HS-5 (cell line): ENCODE measurements at regions not wholly inside any gene's neighbourhood (a gene's known extent, or its start where the extent isn't known, plus 50 kb on each side); places are given as distances from the start of the nearest gene placed in this dataset.

Source experiments
- DNase-seq: peaks from one replicate; pipeline ENCODE4 v3.0.0-alpha.2; 2012; ENCODE audit warnings: low read depth

DNA sequence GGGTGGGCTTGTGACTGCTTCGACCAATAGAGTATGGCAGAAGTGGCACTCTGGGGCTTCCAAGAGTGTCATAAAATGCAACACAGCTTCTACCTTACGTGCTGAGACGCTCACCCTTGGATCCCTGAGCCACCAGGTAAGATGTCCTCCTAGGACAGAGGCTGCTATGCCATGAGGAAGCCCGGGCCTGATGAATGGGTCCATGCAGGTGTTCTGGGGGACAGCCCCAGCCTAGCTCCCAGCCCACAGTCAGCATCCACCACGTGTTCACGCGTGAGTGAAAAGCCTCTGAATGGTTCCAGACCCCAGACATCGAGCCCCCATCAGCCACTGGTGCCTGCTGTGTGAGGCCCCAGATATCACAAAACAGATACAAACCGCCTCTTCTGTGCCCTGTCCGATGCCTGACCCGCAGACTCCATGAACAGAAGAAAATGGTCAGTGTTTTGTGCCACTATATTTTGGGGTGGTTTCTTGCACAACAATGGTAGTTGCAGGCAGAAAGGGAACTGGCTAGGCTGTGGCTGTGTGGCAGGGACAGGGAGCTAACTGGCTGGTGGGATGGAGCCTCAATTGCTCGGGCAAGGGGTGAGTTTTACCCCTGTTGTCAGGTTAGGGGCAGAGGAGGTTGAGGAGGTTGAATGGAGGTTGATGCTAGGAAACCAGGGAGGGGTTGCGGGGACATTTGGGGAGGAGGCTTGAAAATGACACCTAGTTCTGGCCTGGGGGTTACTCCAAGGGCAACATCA, 92.2 kb downstream of the LINGO1 start:
- no peak for DNase-seq

DNA sequence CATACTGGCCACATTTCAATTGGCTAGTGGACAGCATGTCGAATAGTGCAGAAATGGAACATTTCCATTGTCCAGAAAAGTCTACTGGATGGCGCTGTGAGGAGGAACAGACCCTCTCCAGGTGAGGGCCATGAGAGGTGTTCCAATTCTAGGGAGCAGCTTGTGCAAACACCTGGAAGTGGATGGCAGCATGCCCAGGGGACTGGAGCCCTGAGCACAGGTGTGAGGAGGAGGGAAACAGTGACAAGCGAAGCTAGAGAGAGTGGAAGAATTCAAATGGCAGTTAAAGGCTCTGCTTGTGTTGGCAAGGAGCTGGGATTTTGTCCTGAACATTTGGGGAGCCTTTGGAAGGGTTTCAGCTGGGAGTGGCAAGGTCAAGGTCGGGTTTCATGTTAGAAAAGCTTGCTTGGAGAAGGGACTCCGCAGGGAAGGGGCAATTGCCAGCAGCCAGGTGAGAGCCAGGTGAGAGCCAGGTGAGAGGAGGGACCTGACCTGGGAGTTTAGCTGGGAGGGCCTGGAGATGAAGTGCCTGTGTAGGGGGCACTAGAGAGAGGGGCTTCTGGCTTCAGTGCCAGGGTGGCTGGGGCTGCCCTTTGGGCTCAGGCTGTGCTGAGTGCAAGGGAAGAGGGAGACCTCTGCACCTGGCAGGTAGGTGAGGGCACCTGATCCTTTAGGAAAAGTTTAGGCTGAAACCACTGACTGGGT, 93.8 kb downstream of the LINGO1 start:
- DNase-seq: no peak

DNA sequence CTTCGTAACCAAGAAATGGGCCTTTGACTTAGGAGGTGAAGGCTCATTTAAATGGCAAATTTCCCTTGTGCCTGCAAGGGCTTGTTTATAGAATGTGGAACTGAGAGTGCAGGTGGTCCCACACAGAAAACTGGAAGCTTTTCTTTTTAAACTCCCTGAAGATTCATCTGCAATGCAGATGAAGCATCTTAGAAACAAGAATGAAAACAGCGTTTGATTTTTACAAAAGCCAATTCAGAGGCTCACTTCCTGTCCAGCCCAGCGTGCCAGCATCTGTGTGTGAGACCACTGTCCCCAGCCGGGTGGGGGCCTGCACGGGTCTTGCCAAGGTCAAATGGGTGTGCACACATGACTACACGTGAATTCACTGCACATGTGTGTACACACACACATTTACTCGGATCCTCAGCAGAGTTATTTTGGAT, 94.7 kb downstream of the LINGO1 start:
- DNase-seq: no peak

DNA sequence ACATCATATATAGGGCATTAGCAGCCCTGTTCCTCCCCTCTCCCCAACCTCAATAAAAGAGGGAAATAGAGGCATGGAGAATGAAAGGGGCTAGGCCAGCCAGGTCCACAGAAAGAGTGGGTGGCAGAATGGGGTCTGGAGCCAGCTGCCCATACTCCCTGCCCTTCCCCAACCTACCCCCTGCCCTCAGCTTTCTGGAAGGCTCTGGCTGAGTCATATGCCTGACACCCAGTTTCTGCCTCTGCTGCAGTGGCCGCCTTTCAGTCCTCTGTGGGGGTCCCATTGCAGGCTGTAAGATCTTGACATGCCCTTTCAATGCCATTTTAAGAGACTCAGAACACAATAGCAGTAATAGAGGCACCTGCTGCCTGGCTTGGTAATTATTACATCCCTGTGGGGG, 95.7 kb downstream of the LINGO1 start:
- no peak for DNase-seq

DNA sequence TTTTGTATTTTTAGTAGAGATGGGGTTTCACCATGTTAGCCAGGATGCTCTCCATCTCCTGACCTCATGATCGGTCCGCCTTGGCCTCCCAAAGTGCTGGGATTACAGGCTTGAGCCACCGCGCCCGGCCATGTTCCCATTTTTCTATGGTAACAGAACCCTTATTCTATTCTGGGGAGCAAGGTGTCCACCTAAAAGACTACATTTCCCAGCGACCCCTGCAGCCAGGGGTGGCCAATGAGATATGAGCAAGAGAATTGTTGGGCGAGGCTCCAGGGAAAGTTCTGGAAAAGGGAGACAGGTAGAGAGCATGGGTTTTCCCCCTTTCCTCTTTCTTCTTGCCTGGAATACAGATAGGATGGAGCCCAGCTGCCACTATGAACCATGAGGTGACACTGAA, 96.9 kb downstream of the LINGO1 start:
- DNase-seq: no peak
